Ovary (tissue), 3 donors: ENCODE measurements at regions not wholly inside any gene's neighbourhood (a gene's known extent, or its start where the extent isn't known, plus 50 kb on each side); places are given as distances from the start of the nearest gene placed in this dataset.

Source experiments
- EP300 ChIP-seq: sonication (generic); formaldehyde crosslinking; IDR thresholded peaks from one replicate; pipeline ENCODE4 v1.6.1; 2017; ENCODE audit warnings: antibody characterized with exemption
- TF ChIP-seq, protein P1 (sequence below), 3 donors: fragments of 450-650 bp in 2 of 3; fragments of 200-600 bp in 1 of 3; IDR thresholded peaks; one replicate each; pipeline versions ENCODE4 v1.5.1 to v1.8.0; 2016 to 2022; ENCODE audit warnings: antibody characterized with exemption in 3 of 3, mild to moderate bottlenecking in 1 of 3
- donor health status: DM: no; HTN: no; CAD: no.

DNA sequence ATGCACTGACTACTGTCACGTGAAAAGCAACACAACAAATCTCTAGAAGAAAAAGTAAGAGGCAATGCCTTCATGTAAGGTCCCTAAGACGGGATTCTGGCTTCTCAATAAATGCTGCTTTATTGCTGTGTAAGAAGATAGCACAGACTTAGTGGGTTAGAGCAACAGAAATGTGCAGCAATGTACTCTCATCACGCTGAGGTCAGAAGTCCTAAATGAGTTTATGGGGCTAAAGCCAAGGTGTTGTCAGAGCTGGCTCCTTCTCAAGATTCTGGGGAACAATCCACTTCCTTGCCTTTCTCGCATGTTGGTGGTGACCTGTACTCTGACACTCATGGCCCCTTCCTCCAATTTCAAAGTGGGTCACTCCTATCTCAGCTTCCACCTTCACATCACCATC lies 93.4 kb downstream of the SHANK2 start:
- TF ChIP-seq, protein P1, sequence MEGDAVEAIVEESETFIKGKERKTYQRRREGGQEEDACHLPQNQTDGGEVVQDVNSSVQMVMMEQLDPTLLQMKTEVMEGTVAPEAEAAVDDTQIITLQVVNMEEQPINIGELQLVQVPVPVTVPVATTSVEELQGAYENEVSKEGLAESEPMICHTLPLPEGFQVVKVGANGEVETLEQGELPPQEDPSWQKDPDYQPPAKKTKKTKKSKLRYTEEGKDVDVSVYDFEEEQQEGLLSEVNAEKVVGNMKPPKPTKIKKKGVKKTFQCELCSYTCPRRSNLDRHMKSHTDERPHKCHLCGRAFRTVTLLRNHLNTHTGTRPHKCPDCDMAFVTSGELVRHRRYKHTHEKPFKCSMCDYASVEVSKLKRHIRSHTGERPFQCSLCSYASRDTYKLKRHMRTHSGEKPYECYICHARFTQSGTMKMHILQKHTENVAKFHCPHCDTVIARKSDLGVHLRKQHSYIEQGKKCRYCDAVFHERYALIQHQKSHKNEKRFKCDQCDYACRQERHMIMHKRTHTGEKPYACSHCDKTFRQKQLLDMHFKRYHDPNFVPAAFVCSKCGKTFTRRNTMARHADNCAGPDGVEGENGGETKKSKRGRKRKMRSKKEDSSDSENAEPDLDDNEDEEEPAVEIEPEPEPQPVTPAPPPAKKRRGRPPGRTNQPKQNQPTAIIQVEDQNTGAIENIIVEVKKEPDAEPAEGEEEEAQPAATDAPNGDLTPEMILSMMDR (IDR thresholded peaks at IDR 0.05) = no peak
- no peak for TF ChIP-seq EP300
